GM18870 (cell line): ENCODE measurements at regions not wholly inside any gene's neighbourhood (a gene's known extent, or its start where the extent isn't known, plus 50 kb on each side); places are given as distances from the start of the nearest gene placed in this dataset.
"Not testable (repeated sequence)": the region's sequence is repeated elsewhere in the genome, so short reads cannot be mapped to it uniquely, and the experiment has no call there.

Experiments
- ATAC-seq: cut with Tn5 transposase; IDR thresholded peaks from one replicate; pipeline ENCODE4 v1.9.1; 2021; ENCODE audit warnings: moderate library complexity; ENCODE audit not compliant: unreplicated experiment

- no peak for ATAC-seq
Observed at GRCh38 chr14:55973911-55974630, 144.1 kb upstream of the PELI2 start.

- no peak for ATAC-seq
Observed at GRCh38 chr14:55975281-55975910, 142.8 kb upstream of the PELI2 start.

GRCh38 chr14:55976219-55976618 lies 142.0 kb upstream of the PELI2 start:
- no peak for ATAC-seq

GRCh38 chr14:55976655-55977054 lies 141.6 kb upstream of the PELI2 start:
- no peak for ATAC-seq

- no peak for ATAC-seq
Observed at GRCh38 chr14:55977392-55978150, 140.6 kb upstream of the PELI2 start.

- no peak for ATAC-seq
Observed at GRCh38 chr14:55979096-55979495, 139.1 kb upstream of the PELI2 start.

GRCh38 chr14:55979781-55980180 lies 138.4 kb upstream of the PELI2 start:
- no peak for ATAC-seq

GRCh38 chr14:55980970-55981369 lies 137.2 kb upstream of the PELI2 start:
- no peak for ATAC-seq

GRCh38 chr14:55986069-55986468 lies 132.1 kb upstream of the PELI2 start:
- no peak for ATAC-seq

GRCh38 chr14:56000846-56001245 lies 117.4 kb upstream of the PELI2 start:
- no peak for ATAC-seq

GRCh38 chr14:56002342-56002741 lies 115.9 kb upstream of the PELI2 start:
- no peak for ATAC-seq

GRCh38 chr14:56002876-56003625 lies 115.2 kb upstream of the PELI2 start:
- peak; percentile 48 for ATAC-seq

GRCh38 chr14:56004323-56004722 lies 113.9 kb upstream of the PELI2 start:
- no peak for ATAC-seq

- ATAC-seq: peak; percentile 72
Observed at GRCh38 chr14:56004786-56005185, 113.4 kb upstream of the PELI2 start.

GRCh38 chr14:56005191-56006053 lies 112.8 kb upstream of the PELI2 start:
- peak; percentile 4 for ATAC-seq

GRCh38 chr14:56007491-56007890 lies 110.7 kb upstream of the PELI2 start:
- not testable (repeated sequence) for ATAC-seq

- ATAC-seq: no peak
Observed at GRCh38 chr14:56008150-56008549, 110.1 kb upstream of the PELI2 start.

- not testable (repeated sequence) for ATAC-seq
Observed at GRCh38 chr14:56008661-56009060, 109.5 kb upstream of the PELI2 start.

GRCh38 chr14:56023661-56024081 lies 94.5 kb upstream of the PELI2 start:
- ATAC-seq: no peak

- ATAC-seq: no peak
Observed at GRCh38 chr14:56025191-56025590, 93.0 kb upstream of the PELI2 start.
